Embryonic facial prominence (tissue), 1 donor: ENCODE measurements at regions not wholly inside any gene's neighbourhood (a gene's known extent, or its start where the extent isn't known, plus 50 kb on each side); places are given as distances from the start of the nearest gene placed in this dataset.
"Not testable (repeated sequence)": the region's sequence is repeated elsewhere in the genome, so short reads cannot be mapped to it uniquely, and the experiment has no call there.

Source experiments
- DNase-seq: peaks from one replicate; pipeline ENCODE4 v3.0.0-alpha.2; 2016; ENCODE audit errors: extremely low spot score

GRCh38 chr4:18185491-18185890 lies 163.9 kb upstream of the LCORL start:
- DNase-seq = no peak

- no peak for DNase-seq
These were observed 159.3 kb upstream of the LCORL start for GRCh38 chr4:18180892-18181291.

GRCh38 chr4:18180122-18180521 lies 158.6 kb upstream of the LCORL start:
- no peak for DNase-seq

- DNase-seq = no peak
These were observed 150.3 kb upstream of the LCORL start for GRCh38 chr4:18171896-18172295.

GRCh38 chr4:18167831-18168230 lies 146.3 kb upstream of the LCORL start:
- no peak for DNase-seq

GRCh38 chr4:18166925-18167324 lies 145.4 kb upstream of the LCORL start:
- no peak for DNase-seq

GRCh38 chr4:18162453-18162852 lies 140.9 kb upstream of the LCORL start:
- no peak for DNase-seq

GRCh38 chr4:18159117-18159912 lies 137.8 kb upstream of the LCORL start:
- DNase-seq = not testable (repeated sequence)

GRCh38 chr4:18155067-18156041 lies 133.8 kb upstream of the LCORL start:
- no peak for DNase-seq

GRCh38 chr4:18138076-18138665 lies 116.6 kb upstream of the LCORL start:
- DNase-seq = no peak

- DNase-seq = no peak
These were observed 112.6 kb upstream of the LCORL start for GRCh38 chr4:18134111-18134510.

- no peak for DNase-seq
These were observed 108.7 kb upstream of the LCORL start for GRCh38 chr4:18130256-18130655.

GRCh38 chr4:18128241-18128640 lies 106.7 kb upstream of the LCORL start:
- no peak for DNase-seq

GRCh38 chr4:18127030-18127429 lies 105.5 kb upstream of the LCORL start:
- no peak for DNase-seq

GRCh38 chr4:18113710-18114331 lies 92.3 kb upstream of the LCORL start:
- no peak for DNase-seq

- DNase-seq = no peak
These were observed 89.5 kb upstream of the LCORL start for GRCh38 chr4:18111081-18111480.

- DNase-seq = no peak
These were observed 88.5 kb upstream of the LCORL start for GRCh38 chr4:18110099-18110498.

- DNase-seq = no peak
These were observed 88.1 kb upstream of the LCORL start for GRCh38 chr4:18109676-18110075.

- not testable (repeated sequence) for DNase-seq
These were observed 86.4 kb upstream of the LCORL start for GRCh38 chr4:18107848-18108528.

GRCh38 chr4:18106620-18107019 lies 85.1 kb upstream of the LCORL start:
- no peak for DNase-seq
